ENCODE measurements at regions not wholly inside any gene's neighbourhood (a gene's known extent, or its start where the extent isn't known, plus 50 kb on each side); places are given as distances from the start of the nearest gene placed in this dataset.

DNA sequence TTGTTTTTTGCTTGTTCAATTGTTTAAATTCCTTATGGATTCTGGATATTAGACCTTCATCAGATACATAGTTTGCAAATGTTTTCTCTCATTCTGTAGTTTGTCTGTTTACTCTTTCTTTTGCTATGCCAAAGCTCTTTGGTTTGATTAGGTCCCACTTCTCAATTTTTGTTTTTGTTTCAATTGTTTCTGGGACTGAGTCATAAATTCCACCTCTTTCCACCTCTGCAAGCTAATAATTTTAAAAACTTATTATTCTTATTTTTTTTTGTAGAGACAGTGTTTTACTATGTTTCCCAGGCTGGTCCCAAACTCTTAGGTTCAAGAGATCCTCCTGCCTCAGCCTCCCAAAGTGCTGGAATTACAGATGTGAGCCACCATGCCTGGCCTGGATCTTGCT lies 226.8 kb upstream of the GPRIN3 start:
- TF ChIP-seq, protein P1, sequence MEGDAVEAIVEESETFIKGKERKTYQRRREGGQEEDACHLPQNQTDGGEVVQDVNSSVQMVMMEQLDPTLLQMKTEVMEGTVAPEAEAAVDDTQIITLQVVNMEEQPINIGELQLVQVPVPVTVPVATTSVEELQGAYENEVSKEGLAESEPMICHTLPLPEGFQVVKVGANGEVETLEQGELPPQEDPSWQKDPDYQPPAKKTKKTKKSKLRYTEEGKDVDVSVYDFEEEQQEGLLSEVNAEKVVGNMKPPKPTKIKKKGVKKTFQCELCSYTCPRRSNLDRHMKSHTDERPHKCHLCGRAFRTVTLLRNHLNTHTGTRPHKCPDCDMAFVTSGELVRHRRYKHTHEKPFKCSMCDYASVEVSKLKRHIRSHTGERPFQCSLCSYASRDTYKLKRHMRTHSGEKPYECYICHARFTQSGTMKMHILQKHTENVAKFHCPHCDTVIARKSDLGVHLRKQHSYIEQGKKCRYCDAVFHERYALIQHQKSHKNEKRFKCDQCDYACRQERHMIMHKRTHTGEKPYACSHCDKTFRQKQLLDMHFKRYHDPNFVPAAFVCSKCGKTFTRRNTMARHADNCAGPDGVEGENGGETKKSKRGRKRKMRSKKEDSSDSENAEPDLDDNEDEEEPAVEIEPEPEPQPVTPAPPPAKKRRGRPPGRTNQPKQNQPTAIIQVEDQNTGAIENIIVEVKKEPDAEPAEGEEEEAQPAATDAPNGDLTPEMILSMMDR (IDR thresholded peaks at IDR 0.05; ENCODE audit: low read depth, low read length), result no peak
- no peak for TF ChIP-seq EZH2phosphoT487 (IDR thresholded peaks at IDR 0.05; ENCODE audit: low read depth)
